Stimulated activated CD8-positive, alpha-beta memory T cell treated with anti-CD3 and anti-CD28 coated beads, Interleukin-4, amount 100 ng/mL, for 48 hours (primary cell): ENCODE measurements at regions not wholly inside any gene's neighbourhood (a gene's known extent, or its start where the extent isn't known, plus 50 kb on each side); places are given as distances from the start of the nearest gene placed in this dataset.

Experiments
- DNase-seq: peaks from one replicate; pipeline ENCODE4 v3.0.0-alpha.2; 2020

GRCh38 chr9:515665-516064 lies 301.0 kb downstream of the DOCK8 start:
- DNase-seq: no peak

- no peak for DNase-seq
Observed at GRCh38 chr9:517993-518392, 303.3 kb downstream of the DOCK8 start.

- DNase-seq: no peak
Observed at GRCh38 chr9:518540-518939, 303.9 kb downstream of the DOCK8 start.

- DNase-seq: no peak
Observed at GRCh38 chr9:519579-519978, 304.9 kb downstream of the DOCK8 start.

GRCh38 chr9:520302-520701 lies 305.6 kb downstream of the DOCK8 start:
- DNase-seq: no peak

- no peak for DNase-seq
Observed at GRCh38 chr9:522190-522589, 307.5 kb downstream of the DOCK8 start.

- no peak for DNase-seq
Observed at GRCh38 chr9:522658-523057, 308.0 kb downstream of the DOCK8 start.

GRCh38 chr9:523444-523843 lies 308.8 kb downstream of the DOCK8 start:
- DNase-seq: no peak

GRCh38 chr9:524008-524407 lies 309.3 kb downstream of the DOCK8 start:
- DNase-seq: no peak

- no peak for DNase-seq
Observed at GRCh38 chr9:526904-527591, 312.4 kb downstream of the DOCK8 start.

GRCh38 chr9:529731-530130 lies 311.8 kb upstream of the DMRT1 start:
- no peak for DNase-seq

GRCh38 chr9:530681-531080 lies 310.8 kb upstream of the DMRT1 start:
- DNase-seq: no peak

- no peak for DNase-seq
Observed at GRCh38 chr9:532707-533106, 308.8 kb upstream of the DMRT1 start.

- no peak for DNase-seq
Observed at GRCh38 chr9:534886-535285, 306.6 kb upstream of the DMRT1 start.

- DNase-seq: no peak
Observed at GRCh38 chr9:535356-535755, 306.1 kb upstream of the DMRT1 start.

GRCh38 chr9:536597-537511 lies 304.6 kb upstream of the DMRT1 start:
- DNase-seq: no peak

- DNase-seq: no peak
Observed at GRCh38 chr9:543478-543877, 298.0 kb upstream of the DMRT1 start.

GRCh38 chr9:545480-545879 lies 296.0 kb upstream of the DMRT1 start:
- DNase-seq: no peak

GRCh38 chr9:546235-546634 lies 295.3 kb upstream of the DMRT1 start:
- DNase-seq: no peak

- no peak for DNase-seq
Observed at GRCh38 chr9:546797-547223, 294.7 kb upstream of the DMRT1 start.

GRCh38 chr9:547314-547713 lies 294.2 kb upstream of the DMRT1 start:
- DNase-seq: no peak

- no peak for DNase-seq
Observed at GRCh38 chr9:549455-549997, 292.0 kb upstream of the DMRT1 start.

- no peak for DNase-seq
Observed at GRCh38 chr9:550333-550732, 291.2 kb upstream of the DMRT1 start.
